Activated CD4-positive, alpha-beta T cell treated with anti-CD3 and anti-CD28 coated beads, Interleukin-2, amount 10 ng/mL, durations not matched to agents 24 days and 14 days (primary cell): ENCODE measurements at regions not wholly inside any gene's neighbourhood (a gene's known extent, or its start where the extent isn't known, plus 50 kb on each side); places are given as distances from the start of the nearest gene placed in this dataset.
"Not testable (repeated sequence)": the region's sequence is repeated elsewhere in the genome, so short reads cannot be mapped to it uniquely, and the experiment has no call there.

Experiments used
- DNase-seq: peaks from one replicate; pipeline ENCODE4 v3.0.0; 2022
- H3K27ac Mint-ChIP-seq: one replicate; pipeline ENCODE4 v1.8.0; 2022; ENCODE audit warnings: mild to moderate bottlenecking, mixed read lengths
- H3K27me3 Mint-ChIP-seq: one replicate; pipeline ENCODE4 v1.8.0; 2022; ENCODE audit warnings: mixed read lengths
- H3K36me3 Mint-ChIP-seq: one replicate; pipeline ENCODE4 v1.8.0; 2022; ENCODE audit warnings: low read depth, mild to moderate bottlenecking, mixed read lengths
- H3K4me1 Mint-ChIP-seq: one replicate; pipeline ENCODE4 v1.8.0; 2021; ENCODE audit warnings: mixed read lengths
- H3K4me3 Mint-ChIP-seq: one replicate; pipeline ENCODE4 v1.8.0; 2022; ENCODE audit warnings: mild to moderate bottlenecking, moderate library complexity, mixed read lengths
- H3K9me3 Mint-ChIP-seq: one replicate; pipeline ENCODE4 v1.8.0; 2021; ENCODE audit warnings: mixed read lengths
- intact Hi-C: fragments of 100-400 bp; cut with micrococcal nuclease; formaldehyde crosslinking; loops from one replicate; pipeline ENCODE4 v1.15.1; 2023

DNA sequence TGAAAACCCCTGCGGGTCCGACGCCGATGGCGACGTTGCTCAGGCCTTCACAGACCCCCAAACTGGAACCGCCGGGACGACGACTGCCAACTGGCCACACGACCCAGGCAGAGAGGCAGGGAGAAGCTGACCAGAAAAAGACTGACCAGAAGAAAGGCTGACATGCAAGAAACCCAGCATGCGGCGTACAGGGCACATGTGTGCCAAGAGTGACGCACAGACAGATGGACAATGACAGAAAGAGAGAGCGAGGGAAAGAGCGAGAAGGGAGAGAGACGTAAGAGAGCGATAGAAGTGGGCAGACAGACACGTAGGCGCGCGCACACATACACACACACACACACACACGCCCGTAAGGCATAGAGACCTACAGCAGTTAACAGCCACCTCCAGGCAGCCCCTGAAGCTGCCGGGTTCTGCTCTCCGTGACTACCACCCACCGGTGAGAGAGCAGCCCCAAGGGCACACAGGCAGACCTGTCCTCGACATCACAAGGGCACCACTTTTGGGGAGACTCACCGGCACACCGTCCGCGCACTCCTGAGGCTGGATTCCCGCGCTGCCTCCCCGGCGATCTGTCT, 67.2 kb upstream of the ZNF527 start:
- H3K27me3 Mint-ChIP-seq, result no peaks in the 10 kb centered on the region
- H3K27ac Mint-ChIP-seq, result no peak overlapping the region
- no peak overlapping the region for H3K4me3 Mint-ChIP-seq
- intact Hi-C loops, result no loop called here
- no peaks in the 10 kb centered on the region for H3K36me3 Mint-ChIP-seq
- no peak for DNase-seq
- peaks cover 8% of the 10 kb centered on the region for H3K9me3 Mint-ChIP-seq
- H3K4me1 Mint-ChIP-seq, result no peaks in the 10 kb centered on the region

DNA sequence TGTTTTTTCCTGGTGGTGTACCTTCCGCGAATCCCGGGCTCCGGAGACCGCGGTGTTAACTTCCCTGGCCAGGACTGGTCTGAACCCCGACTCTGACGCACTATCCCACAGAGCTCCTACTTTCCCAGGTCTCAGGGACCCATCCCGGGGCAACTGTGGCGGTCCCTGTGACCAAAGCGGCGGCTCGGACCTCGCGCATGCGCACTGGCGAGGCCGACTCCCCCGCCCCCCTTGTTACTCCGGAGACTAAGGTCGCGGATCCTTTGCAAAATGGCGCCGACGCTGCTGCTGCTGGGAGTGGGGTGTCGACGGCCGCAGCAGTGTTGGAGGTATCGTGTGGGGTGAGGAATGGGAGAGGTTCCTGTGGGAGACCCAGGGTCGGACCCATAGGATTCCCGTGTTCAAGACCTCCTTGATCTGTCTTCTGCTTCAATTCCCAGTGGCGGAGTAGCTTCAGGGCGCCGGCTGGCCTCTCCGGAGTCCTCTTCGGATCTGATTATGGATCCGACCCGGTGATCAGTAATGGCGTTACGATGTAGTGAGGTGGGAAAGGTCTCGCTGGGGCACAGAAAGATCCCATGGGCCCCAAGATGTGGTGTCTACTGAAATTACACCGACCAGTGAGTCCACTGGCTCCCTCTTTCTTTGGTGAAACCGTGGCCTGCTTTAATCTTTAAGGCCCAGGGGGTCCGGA, 66.6 kb upstream of the ZNF527 start:
- no peak for DNase-seq
- intact Hi-C loops, result no loop called here
- Mint-ChIP-seq H3K4me1 (no peaks in the 10 kb centered on the region), H3K36me3 (no peaks in the 10 kb centered on the region), H3K27me3 (no peaks in the 10 kb centered on the region), H3K27ac (no peak overlapping the region), H3K4me3 (no peak overlapping the region), H3K9me3 (peaks cover 8% of the 10 kb centered on the region)

DNA sequence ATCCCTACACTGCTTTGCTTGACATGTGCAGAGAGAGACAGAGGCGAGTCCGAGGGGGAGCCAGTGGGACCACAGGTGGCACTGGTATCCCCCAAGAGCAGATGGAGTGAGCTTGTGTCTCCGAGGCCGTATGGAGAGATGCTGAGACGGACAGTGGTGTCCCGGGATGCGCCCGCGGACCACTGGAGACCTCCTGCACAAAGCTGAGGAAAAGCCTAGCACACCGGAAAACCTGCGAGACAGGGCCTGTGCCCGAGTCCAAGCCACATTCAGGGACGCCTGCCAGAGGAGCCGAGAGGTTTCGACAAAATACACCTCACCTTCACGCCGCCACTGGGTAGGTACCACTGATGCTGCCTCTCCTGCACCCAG, 66.0 kb upstream of the ZNF527 start:
- intact Hi-C loops, result no loop called here
- Mint-ChIP-seq H3K27ac (no peak overlapping the region), H3K36me3 (no peaks in the 10 kb centered on the region), H3K4me3 (no peak overlapping the region), H3K27me3 (no peaks in the 10 kb centered on the region), H3K9me3 (peaks cover 8% of the 10 kb centered on the region), H3K4me1 (no peaks in the 10 kb centered on the region)
- DNase-seq, result no peak

DNA sequence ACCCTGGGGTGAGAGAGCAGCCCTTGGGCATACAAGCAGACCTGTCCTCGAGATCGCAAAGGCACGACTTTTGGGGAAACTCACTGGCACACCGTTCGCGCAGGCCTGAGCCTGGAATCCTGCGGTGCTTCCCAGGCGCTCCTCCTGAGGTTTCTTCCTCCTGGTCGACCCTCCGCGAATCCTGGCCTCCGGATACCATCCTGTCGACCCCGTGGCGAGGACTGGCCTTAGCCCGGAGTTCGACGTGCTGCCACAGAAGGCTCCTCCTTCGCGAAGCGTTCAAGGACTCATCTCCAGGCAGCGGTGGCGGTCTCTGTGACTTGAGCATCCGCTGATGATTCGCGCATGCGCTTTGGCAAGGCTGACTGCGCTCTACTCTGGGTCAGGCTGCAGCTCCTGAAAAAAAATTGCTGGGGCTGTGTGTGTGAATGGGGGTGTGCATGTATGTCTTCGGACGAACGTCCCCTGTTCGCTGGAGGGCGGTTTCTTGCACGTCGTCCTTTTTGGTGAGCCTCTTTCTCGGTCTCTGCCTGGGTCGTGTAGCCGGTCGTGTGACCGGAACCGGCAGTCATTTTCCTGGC, 64.4 kb upstream of the ZNF527 start:
- Mint-ChIP-seq H3K27ac (no peak overlapping the region), H3K4me3 (no peak overlapping the region), H3K9me3 (peaks cover 8% of the 10 kb centered on the region), H3K27me3 (no peaks in the 10 kb centered on the region), H3K4me1 (no peaks in the 10 kb centered on the region), H3K36me3 (no peaks in the 10 kb centered on the region)
- no peak for DNase-seq
- intact Hi-C loops, result no loop called here

DNA sequence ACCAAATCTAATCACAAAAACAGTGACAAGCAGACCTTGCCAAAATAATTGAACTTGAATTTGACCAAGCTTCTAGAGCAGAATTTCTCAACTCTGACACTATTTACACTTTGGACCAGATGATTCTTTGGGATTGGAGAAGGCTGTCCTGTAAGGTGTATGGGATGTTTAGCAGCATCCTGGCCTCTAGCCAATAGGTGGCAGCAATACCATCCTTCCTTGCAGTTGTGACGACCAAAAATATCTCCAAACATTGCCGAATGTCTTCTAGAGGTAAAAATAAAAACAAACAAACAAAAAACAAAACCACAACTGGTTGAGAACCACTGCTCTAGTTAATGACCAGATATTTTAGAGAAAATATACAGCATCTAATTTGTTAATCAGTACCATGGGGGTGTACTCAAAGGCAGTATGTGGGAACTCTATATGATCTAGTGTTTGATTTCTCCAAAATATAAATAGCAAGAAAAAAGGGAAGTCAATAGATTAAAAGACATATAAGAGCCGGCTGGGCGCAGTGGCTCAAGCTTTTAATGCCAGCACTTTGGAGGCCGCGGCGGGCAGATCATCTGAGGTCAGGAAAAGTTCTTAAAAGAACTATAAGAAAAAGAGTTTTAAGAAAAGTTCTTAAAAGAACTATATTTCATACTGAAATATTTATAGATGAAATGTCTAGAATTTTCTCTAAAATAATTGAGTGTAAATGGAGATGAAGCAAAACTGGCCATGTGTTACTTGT, 60.9 kb upstream of the ZNF527 start:
- peaks cover 4% of the 10 kb centered on the region for H3K36me3 Mint-ChIP-seq
- H3K27me3 Mint-ChIP-seq, result no peaks in the 10 kb centered on the region
- intact Hi-C loops, result no loop called here
- peak; percentile 66 for DNase-seq
- H3K4me3 Mint-ChIP-seq, result no peak overlapping the region
- peaks cover 9% of the 10 kb centered on the region for H3K4me1 Mint-ChIP-seq
- H3K27ac Mint-ChIP-seq, result no peak overlapping the region
- peaks cover 14% of the 10 kb centered on the region for H3K9me3 Mint-ChIP-seq

GRCh38 chr19:37312531-37313334, 58.2 kb upstream of the ZNF527 start:
- Mint-ChIP-seq H3K4me3 (peak overlapping the region; percentile 71), H3K4me1 (peaks cover 12% of the 10 kb centered on the region)
- DNase-seq, result peak; percentile 74
- H3K27me3 Mint-ChIP-seq, H3K27ac Mint-ChIP-seq, H3K36me3 Mint-ChIP-seq, intact Hi-C loops, H3K9me3 Mint-ChIP-seq: not testable (repeated sequence)

DNA sequence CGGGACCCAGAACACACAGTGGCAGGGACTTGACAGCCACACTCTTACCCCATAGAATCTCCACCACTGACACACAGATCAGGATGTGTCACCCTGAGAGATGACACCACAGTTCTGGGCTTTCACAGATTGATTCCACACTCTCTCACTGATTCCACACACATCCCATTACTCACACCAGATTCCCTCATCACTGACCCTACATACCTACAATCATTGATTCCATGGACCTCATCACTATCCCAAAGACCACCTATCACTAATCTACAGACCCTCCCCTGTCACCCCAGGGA, 57.6 kb upstream of the ZNF527 start:
- H3K27ac Mint-ChIP-seq, result no peak overlapping the region
- no peak for DNase-seq
- peaks cover 9% of the 10 kb centered on the region for H3K9me3 Mint-ChIP-seq
- H3K36me3 Mint-ChIP-seq, result peaks cover 10% of the 10 kb centered on the region
- H3K4me3 Mint-ChIP-seq, result peak overlapping the region; percentile 71
- peaks cover 12% of the 10 kb centered on the region for H3K4me1 Mint-ChIP-seq
- intact Hi-C loops, result no loop called here
- H3K27me3 Mint-ChIP-seq, result no peaks in the 10 kb centered on the region

GRCh38 chr19:37317403-37318209, 53.3 kb upstream of the ZNF527 start:
- Mint-ChIP-seq H3K27ac (peak overlapping the region; percentile 95), H3K9me3 (peaks cover 23% of the 10 kb centered on the region), H3K4me1 (peaks cover 18% of the 10 kb centered on the region), H3K4me3 (peak overlapping the region; percentile 96), H3K36me3 (peaks cover 42% of the 10 kb centered on the region), H3K27me3 (no peaks in the 10 kb centered on the region)
- intact Hi-C loops, result loop anchor here (1.0 kb wide), 3 partner anchors 54 to 277 kb away; partner anchors contain the start of genes ZNF527, ZNF540, ZNF569 and ZNF571
- DNase-seq, result peak; percentile 98

DNA sequence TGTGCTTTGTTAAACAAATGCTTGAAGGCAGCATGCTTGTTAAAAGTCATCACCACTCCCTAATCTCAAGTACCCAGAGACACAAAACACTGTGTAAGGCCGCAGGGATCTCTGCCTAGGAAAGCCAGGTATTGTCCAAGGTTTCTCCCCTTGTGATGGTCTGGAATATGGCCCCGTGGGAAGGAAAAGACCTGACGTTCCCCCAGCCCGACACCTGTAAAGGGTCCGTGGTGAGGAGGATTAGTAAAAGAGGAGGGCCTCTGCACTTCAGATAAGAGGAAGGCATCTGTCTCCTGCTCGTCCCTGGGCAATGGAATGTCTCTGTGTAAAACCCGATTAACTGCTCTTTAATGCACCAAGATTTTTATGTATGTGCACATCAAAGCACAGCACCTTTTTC, 49.9 kb upstream of the ZNF527 start:
- H3K27me3 Mint-ChIP-seq, intact Hi-C loops, DNase-seq, H3K27ac Mint-ChIP-seq, H3K4me3 Mint-ChIP-seq: not testable (repeated sequence)
- peaks cover 66% of the 10 kb centered on the region for H3K36me3 Mint-ChIP-seq
- H3K4me1 Mint-ChIP-seq, result peaks cover 11% of the 10 kb centered on the region
- H3K9me3 Mint-ChIP-seq, result peaks cover 16% of the 10 kb centered on the region
